Inflammatory macrophage (primary cell): ENCODE measurements at regions not wholly inside any gene's neighbourhood (a gene's known extent, or its start where the extent isn't known, plus 50 kb on each side); places are given as distances from the start of the nearest gene placed in this dataset.
"Not testable (repeated sequence)": the region's sequence is repeated elsewhere in the genome, so short reads cannot be mapped to it uniquely, and the experiment has no call there.

Source experiments
- DNase-seq, 2 donors: peaks; one replicate each; pipeline ENCODE4 v3.0.0-alpha.2; 2020 to 2022

- no peak for DNase-seq
These were observed 250.7 kb upstream of the LINC00305 start for GRCh38 chr18:64399566-64399965.

- no peak for DNase-seq
These were observed 249.4 kb upstream of the LINC00305 start for GRCh38 chr18:64398320-64398719.

- DNase-seq: no peak
These were observed 243.3 kb upstream of the LINC00305 start for GRCh38 chr18:64392202-64392601.

- no peak for DNase-seq
These were observed 235.2 kb upstream of the LINC00305 start for GRCh38 chr18:64384101-64384500.

GRCh38 chr18:64380117-64380516 is 231.2 kb upstream of the LINC00305 start:
- no peak for DNase-seq

- no peak for DNase-seq
These were observed 230.8 kb upstream of the LINC00305 start for GRCh38 chr18:64379662-64380061.

- no peak for DNase-seq
These were observed 228.6 kb upstream of the LINC00305 start for GRCh38 chr18:64377446-64377845.

- DNase-seq: no peak
These were observed 224.0 kb upstream of the LINC00305 start for GRCh38 chr18:64372850-64373249.

GRCh38 chr18:64369830-64370440 is 221.0 kb upstream of the LINC00305 start:
- not testable (repeated sequence) for DNase-seq

GRCh38 chr18:64365106-64365505 is 216.2 kb upstream of the LINC00305 start:
- DNase-seq: no peak

GRCh38 chr18:64337673-64338072 is 188.8 kb upstream of the LINC00305 start:
- no peak for DNase-seq

GRCh38 chr18:64337018-64337417 is 188.1 kb upstream of the LINC00305 start:
- DNase-seq: no peak

- DNase-seq: no peak
These were observed 185.9 kb upstream of the LINC00305 start for GRCh38 chr18:64334748-64335147.

GRCh38 chr18:64333584-64333983 is 184.7 kb upstream of the LINC00305 start:
- DNase-seq: no peak

- no peak for DNase-seq
These were observed 183.9 kb upstream of the LINC00305 start for GRCh38 chr18:64332835-64333234.

- no peak for DNase-seq
These were observed 182.5 kb upstream of the LINC00305 start for GRCh38 chr18:64331419-64331818.

- no peak for DNase-seq
These were observed 182.0 kb upstream of the LINC00305 start for GRCh38 chr18:64330931-64331330.

GRCh38 chr18:64330161-64330560 is 181.3 kb upstream of the LINC00305 start:
- no peak for DNase-seq

- DNase-seq: no peak
These were observed 173.3 kb upstream of the LINC00305 start for GRCh38 chr18:64322189-64322588.

- no peak for DNase-seq
These were observed 169.7 kb upstream of the LINC00305 start for GRCh38 chr18:64318547-64318946.

GRCh38 chr18:64311859-64312258 is 163.0 kb upstream of the LINC00305 start:
- no peak for DNase-seq

- DNase-seq: no peak
These were observed 147.0 kb upstream of the LINC00305 start for GRCh38 chr18:64295839-64296238.

- DNase-seq: no peak
These were observed 146.1 kb upstream of the LINC00305 start for GRCh38 chr18:64294967-64295366.

GRCh38 chr18:64288432-64288831 is 139.5 kb upstream of the LINC00305 start:
- DNase-seq: no peak

- no peak for DNase-seq
These were observed 139.0 kb upstream of the LINC00305 start for GRCh38 chr18:64287926-64288325.
